ENCODE measurements at regions not wholly inside any gene's neighbourhood (a gene's known extent, or its start where the extent isn't known, plus 50 kb on each side); places are given as distances from the start of the nearest gene placed in this dataset.
"Not testable (repeated sequence)": the region's sequence is repeated elsewhere in the genome, so short reads cannot be mapped to it uniquely, and the experiment has no call there.

DNA sequence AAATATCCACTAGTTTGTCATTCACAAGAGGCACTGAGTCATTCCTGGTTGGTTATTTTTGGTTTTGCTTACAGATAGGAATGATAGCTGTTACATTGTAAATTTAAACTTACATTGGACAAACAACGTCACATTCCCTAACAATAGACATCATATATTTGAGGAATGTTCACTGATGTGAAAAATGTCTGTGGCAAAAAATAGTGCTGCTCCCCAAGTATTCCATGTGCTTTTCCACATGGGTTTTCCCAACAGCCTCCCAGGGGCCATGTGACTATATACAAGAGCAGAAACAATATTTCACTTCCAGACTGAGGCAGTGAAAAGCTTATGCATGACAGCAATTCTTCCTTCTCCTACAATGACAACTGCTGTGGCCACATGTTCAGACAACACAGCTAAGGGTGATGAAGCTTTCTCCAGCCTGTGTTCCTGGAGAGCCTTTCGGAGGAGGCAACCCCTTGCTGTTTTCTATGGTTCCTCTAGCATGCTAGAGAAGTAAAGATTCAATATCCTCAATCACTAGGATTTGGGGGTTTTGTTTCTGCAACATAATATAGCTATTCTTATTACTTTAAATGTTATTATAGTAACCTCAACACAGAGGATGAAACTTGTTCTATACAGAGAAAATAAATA is 202.7 kb downstream of the PTH2R start:
- no peak for DNase-seq (ENCODE audit: extremely low read depth, low read depth)
- TF ChIP-seq, protein P1, sequence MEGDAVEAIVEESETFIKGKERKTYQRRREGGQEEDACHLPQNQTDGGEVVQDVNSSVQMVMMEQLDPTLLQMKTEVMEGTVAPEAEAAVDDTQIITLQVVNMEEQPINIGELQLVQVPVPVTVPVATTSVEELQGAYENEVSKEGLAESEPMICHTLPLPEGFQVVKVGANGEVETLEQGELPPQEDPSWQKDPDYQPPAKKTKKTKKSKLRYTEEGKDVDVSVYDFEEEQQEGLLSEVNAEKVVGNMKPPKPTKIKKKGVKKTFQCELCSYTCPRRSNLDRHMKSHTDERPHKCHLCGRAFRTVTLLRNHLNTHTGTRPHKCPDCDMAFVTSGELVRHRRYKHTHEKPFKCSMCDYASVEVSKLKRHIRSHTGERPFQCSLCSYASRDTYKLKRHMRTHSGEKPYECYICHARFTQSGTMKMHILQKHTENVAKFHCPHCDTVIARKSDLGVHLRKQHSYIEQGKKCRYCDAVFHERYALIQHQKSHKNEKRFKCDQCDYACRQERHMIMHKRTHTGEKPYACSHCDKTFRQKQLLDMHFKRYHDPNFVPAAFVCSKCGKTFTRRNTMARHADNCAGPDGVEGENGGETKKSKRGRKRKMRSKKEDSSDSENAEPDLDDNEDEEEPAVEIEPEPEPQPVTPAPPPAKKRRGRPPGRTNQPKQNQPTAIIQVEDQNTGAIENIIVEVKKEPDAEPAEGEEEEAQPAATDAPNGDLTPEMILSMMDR (IDR thresholded peaks at IDR 0.05; ENCODE audit: low read depth, low read length), result no peak

DNA sequence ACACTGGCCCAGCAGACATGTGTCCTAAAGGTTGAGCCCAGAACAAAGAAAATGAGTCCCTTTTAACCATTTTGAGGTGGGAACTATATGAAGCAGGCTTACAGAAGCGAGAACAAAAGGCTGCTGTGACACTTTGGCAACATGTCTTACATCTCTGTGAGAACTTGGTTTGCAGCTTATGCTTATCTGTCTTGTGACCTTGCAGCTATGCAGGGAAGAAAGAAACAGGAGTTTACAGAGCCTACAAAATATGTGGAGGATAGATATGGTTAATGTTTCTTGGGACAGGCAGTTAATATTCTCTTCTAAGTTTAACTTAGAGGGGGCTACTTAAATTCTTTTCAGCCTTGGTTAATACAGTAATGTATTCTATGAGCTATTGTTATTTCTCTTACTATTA is 209.1 kb downstream of the PTH2R start:
- DNase-seq (ENCODE audit: extremely low read depth, low read depth), result not testable (repeated sequence)

DNA sequence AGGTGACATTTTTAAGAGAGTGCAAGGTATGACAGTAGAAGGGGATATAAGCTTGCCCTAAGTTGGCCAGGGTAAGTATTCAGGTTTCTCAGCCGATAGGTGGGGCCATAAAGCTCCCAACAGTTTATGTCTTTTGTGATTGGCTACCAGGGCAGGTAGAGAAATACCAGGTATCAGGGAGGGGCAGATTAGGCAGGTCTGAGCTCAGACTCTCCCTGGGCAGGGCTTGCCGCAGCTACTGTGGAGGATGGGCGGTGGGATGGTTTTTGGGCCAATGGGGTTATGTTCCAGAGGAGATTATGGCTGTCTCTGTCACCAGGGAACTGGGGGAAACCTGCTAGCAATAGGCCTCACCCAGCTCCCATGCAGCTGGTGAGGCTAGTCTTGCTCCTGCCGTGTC is 211.6 kb downstream of the PTH2R start:
- TF ChIP-seq, protein P1 (IDR thresholded peaks at IDR 0.05; ENCODE audit: low read depth, low read length), result no peak
- no peak for DNase-seq (ENCODE audit: extremely low read depth, low read depth)

DNA sequence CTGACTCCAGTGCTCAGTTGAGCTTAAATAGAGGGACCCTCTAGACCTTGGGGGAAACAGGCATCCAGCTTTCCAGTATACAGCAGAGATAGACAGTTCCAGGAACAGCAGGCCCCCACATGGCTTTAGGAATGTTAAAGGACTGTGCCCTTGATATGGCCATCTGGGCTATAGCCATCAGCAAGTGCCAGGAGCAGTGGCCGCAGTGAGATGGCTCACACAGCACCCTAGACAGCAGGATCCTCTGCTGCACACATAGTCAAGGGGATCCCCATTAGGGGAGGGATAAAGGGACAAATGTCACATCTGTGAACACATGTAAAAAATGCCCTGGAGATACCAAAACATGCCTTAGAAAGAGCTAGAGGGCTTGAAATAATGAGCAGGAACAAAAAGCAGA is 213.4 kb downstream of the PTH2R start:
- no peak for DNase-seq (ENCODE audit: extremely low read depth, low read depth)
- TF ChIP-seq, protein P1 (IDR thresholded peaks at IDR 0.05; ENCODE audit: low read depth, low read length), result no peak

DNA sequence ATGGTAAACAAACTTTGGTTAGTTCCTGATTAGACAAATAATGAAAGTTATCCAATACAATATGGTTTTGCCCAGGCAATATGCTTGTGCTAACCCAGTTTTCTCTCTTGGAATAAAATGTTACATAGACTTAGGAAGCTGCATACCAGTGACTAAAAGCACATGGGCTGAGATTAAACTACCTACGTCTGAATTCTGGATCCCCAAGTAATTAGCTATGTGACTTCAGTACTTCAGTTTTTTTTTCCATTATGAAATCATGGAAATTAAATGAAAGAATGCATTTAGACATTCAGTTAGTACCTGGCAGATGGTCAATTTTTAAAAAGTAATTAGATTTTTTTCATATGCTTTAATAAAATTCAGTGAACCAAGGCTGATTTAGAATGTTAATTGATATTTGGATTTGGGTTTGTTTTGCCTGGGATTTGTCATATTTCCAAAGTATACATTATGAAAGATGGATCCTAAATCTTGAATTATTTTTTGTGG is 213.9 kb downstream of the PTH2R start:
- DNase-seq (ENCODE audit: extremely low read depth, low read depth), result no peak
- TF ChIP-seq, protein P1 (IDR thresholded peaks at IDR 0.05; ENCODE audit: low read depth, low read length), result no peak

DNA sequence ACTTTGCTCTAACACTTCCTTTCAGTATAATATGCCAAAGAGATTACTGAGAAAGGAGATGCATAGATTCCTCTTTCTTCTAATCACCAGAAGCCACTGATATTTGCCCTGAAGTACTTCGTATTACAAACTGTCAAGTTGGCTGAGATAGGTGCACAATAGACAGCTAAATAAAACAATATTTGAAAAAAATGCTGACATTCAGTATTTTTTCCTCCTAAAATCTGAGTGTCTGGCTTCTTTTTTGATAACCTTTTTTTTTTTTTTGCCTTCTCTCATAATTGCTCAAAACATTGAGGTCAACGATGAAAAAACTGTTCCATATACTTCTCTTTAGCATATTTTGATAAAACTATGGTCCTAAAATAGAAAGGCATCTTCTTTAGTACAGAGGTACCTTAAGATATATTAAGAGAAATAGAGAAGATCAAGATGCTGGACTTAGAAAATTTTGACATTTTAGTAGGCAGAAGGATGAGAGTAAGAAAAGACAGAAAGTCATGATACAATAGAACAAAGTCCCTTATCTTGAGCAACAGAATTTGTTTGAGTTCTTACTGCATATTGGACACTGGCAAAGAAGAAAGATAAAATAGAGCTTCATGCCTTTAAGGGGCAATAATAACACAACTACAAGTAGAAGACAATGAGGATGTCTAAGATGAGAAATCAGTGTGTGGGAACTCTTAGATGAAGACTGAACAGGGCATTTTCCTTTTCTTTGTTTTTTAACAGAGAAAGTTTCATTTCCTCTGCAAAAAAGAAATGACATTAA is 220.7 kb downstream of the PTH2R start:
- no peak for DNase-seq (ENCODE audit: extremely low read depth, low read depth)
- TF ChIP-seq, protein P1 (IDR thresholded peaks at IDR 0.05; ENCODE audit: low read depth, low read length), result no peak

DNA sequence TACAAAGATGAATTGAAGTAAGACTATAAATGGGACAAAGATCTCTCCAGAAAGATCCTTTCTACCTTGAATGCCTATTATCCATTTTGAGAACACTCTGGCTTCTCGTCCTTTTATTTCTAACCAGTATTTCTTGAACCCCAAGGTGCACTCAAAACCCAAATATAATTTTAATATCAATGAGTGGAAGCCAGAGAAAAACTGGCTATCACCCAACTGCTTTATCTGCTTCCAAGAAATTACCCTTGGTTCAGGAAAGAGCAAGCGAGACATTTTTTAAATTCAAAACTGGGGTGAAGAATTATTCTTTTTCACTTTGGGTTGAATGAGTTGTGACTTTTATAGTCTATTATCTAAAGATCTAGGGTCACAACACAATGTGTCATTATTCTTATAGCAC is 221.3 kb downstream of the PTH2R start:
- DNase-seq (ENCODE audit: extremely low read depth, low read depth), result no peak
- TF ChIP-seq, protein P1 (IDR thresholded peaks at IDR 0.05; ENCODE audit: low read depth, low read length), result no peak

Data from AG09319 (cell line).